IMR-90 (cell line): ENCODE measurements at regions not wholly inside any gene's neighbourhood (a gene's known extent, or its start where the extent isn't known, plus 50 kb on each side); places are given as distances from the start of the nearest gene placed in this dataset.

Experiments
- ATAC-seq: fragments of 200-7000 bp; cut with Tn5 transposase; 2 replicates; pipeline ENCODE4 v1.9.1; 2020; ENCODE audit warnings: low read depth, mild to moderate bottlenecking, moderate library complexity
- BruUV-seq: library from RNA; stranded (reverse); fragments of 400-500 nt; replicated peaks from 2 replicates; lab custom pipeline; 2021; lab: Mats Ljungman, UMichigan
- CTCF ChIA-PET: fragments of 300-600 bp; formaldehyde crosslinking; extraction: SDS; loops from one replicate; lab custom pipeline; 2021; ENCODE audit warnings: antibody characterized with exemption; lab: Yijun Ruan, JAX
- POLR2A ChIA-PET: fragments of 300-600 bp; sonication (Branson Sonifier 250); formaldehyde crosslinking; loops from one replicate; lab custom pipeline; 2022; ENCODE audit warnings: antibody characterized with exemption; ENCODE audit not compliant: unreplicated experiment; lab: Charles Lee
- DNase-seq: peaks from one replicate; pipeline ENCODE4 v3.0.0; 2013
- H2AFZ ChIP-seq: replicated peaks from 2 replicates; pipeline ENCODE3; 2013; ENCODE audit warnings: low read length, mild to moderate bottlenecking; ENCODE audit not compliant: poor library complexity
- H2AK5ac ChIP-seq: 2 replicates; pipeline ENCODE4 v1.6.1; 2013; ENCODE audit warnings: low read depth, low read length, inconsistent platforms
- H2AK9ac ChIP-seq: replicated peaks from 2 replicates; pipeline ENCODE3; 2013; ENCODE audit warnings: mild to moderate bottlenecking, low read depth, low read length, moderate library complexity; ENCODE audit not compliant: poor library complexity
- H2BK120ac ChIP-seq: 2 replicates; pipeline ENCODE4 v1.6.1; 2013; ENCODE audit warnings: low read depth, low read length, inconsistent platforms
- H2BK15ac ChIP-seq: 3 replicates; pipeline ENCODE4 v1.6.1; 2013; ENCODE audit warnings: low read depth, low read length, inconsistent platforms
- H2BK20ac ChIP-seq: 2 replicates; pipeline ENCODE4 v1.6.1; 2013; ENCODE audit warnings: low read depth, mild to moderate bottlenecking, inconsistent platforms, low read length, moderate library complexity
- H2BK5ac ChIP-seq: 2 replicates; pipeline ENCODE4 v1.6.1; 2013; ENCODE audit warnings: mild to moderate bottlenecking, low read depth, low read length, inconsistent platforms; ENCODE audit not compliant: poor library complexity, severe bottlenecking
- H3K14ac ChIP-seq: replicated peaks from 2 replicates; pipeline ENCODE4 v1.6.1; 2013; ENCODE audit warnings: low read depth, low read length, inconsistent platforms
- H3K18ac ChIP-seq: 2 replicates; pipeline ENCODE4 v1.6.1; 2013; ENCODE audit warnings: low read depth, low read length, control low read depth
- H3K23ac ChIP-seq: 2 replicates; pipeline ENCODE4 v1.6.1; 2013; ENCODE audit warnings: low read depth, low read length, inconsistent platforms
- H3K27ac ChIP-seq: 2 replicates; pipeline ENCODE4 v1.5.1; 2013; ENCODE audit warnings: mild to moderate bottlenecking, control low read depth, low read length; ENCODE audit not compliant: insufficient read depth
- H3K27me3 ChIP-seq: 2 replicates; pipeline ENCODE4 v1.6.1; 2013; ENCODE audit warnings: low read length; ENCODE audit not compliant: control insufficient read depth, insufficient read depth
- H3K36me3 ChIP-seq: 2 replicates; pipeline ENCODE4 v1.6.1; 2013; ENCODE audit warnings: low read length, mixed read lengths; ENCODE audit not compliant: control insufficient read depth, insufficient read depth
- H3K4ac ChIP-seq: 2 replicates; pipeline ENCODE4 v1.6.1; 2013; ENCODE audit warnings: low read depth, low read length, inconsistent platforms
- H3K4me1 ChIP-seq: 2 replicates; pipeline ENCODE4 v1.6.1; 2013; ENCODE audit warnings: low read length, mixed read lengths; ENCODE audit not compliant: control insufficient read depth, insufficient read depth
- H3K4me2 ChIP-seq: 2 replicates; pipeline ENCODE4 v1.6.1; 2013; ENCODE audit warnings: low read depth, mild to moderate bottlenecking, control low read depth, low read length, moderate library complexity
- H3K4me3 ChIP-seq: 2 replicates; pipeline ENCODE4 v1.5.1; 2013; ENCODE audit warnings: low read depth, mild to moderate bottlenecking, control low read depth, low read length, moderate library complexity; ENCODE audit not compliant: insufficient read depth
- H3K56ac ChIP-seq: 2 replicates; pipeline ENCODE4 v1.6.1; 2013; ENCODE audit warnings: low read length, inconsistent platforms; ENCODE audit not compliant: insufficient read depth; ENCODE audit errors: extremely low read depth
- H3K79me1 ChIP-seq, 2 experiments: 2 replicates each; pipeline ENCODE4 v1.6.1; 2013; ENCODE audit warnings: low read length in 2 of 2, inconsistent platforms in 1 of 2, low read depth in 1 of 2
- H3K9ac ChIP-seq: 2 replicates; pipeline ENCODE4 v1.6.1; 2013; ENCODE audit warnings: low read depth, low read length, control low read depth
- H3K9me1 ChIP-seq: 2 replicates; pipeline ENCODE4 v1.6.1; 2013; ENCODE audit warnings: low read length, inconsistent platforms; ENCODE audit not compliant: insufficient read depth
- H3K9me3 ChIP-seq: 2 replicates; pipeline ENCODE4 v1.6.1; 2013; ENCODE audit warnings: low read length; ENCODE audit not compliant: control insufficient read depth, insufficient read depth
- H4K20me1 ChIP-seq: 2 replicates; pipeline ENCODE4 v1.6.1; 2013; ENCODE audit warnings: low read length, inconsistent platforms; ENCODE audit not compliant: insufficient read depth
- H4K5ac ChIP-seq: 2 replicates; pipeline ENCODE4 v1.6.1; 2013; ENCODE audit warnings: mild to moderate bottlenecking, low read depth, low read length, control low read depth
- H4K8ac ChIP-seq, 2 experiments: 2 replicates each; pipeline ENCODE4 v1.6.1; 2013; ENCODE audit warnings: low read depth in 2 of 2, low read length in 2 of 2, control low read depth in 1 of 2, inconsistent platforms in 1 of 2
- H4K91ac ChIP-seq: 2 replicates; pipeline ENCODE4 v1.6.1; 2013; ENCODE audit warnings: low read depth, low read length, inconsistent platforms; ENCODE audit not compliant: insufficient read depth
- CEBPB ChIP-seq: IDR thresholded peaks from 2 replicates; pipeline ENCODE4 v1.6.1; 2012; ENCODE audit warnings: low read depth, low read length, improper control_type of control experiment
- CHD1 ChIP-seq: IDR thresholded peaks from 2 replicates; pipeline ENCODE4 v1.6.1; 2012; ENCODE audit warnings: low read depth, low read length, improper control_type of control experiment
- MAFK ChIP-seq: IDR thresholded peaks from 2 replicates; pipeline ENCODE4 v1.6.1; 2012; ENCODE audit warnings: low read depth, low read length, improper control_type of control experiment
- MAZ ChIP-seq: IDR thresholded peaks from 2 replicates; pipeline ENCODE4 v1.6.1; 2012; ENCODE audit warnings: low read depth, mild to moderate bottlenecking, low read length, improper control_type of control experiment, moderate library complexity, borderline replicate concordance
- MXI1 ChIP-seq: IDR thresholded peaks from 2 replicates; pipeline ENCODE4 v1.6.1; 2012; ENCODE audit warnings: low read depth, mild to moderate bottlenecking, low read length, moderate library complexity, borderline replicate concordance
- NFE2L2 ChIP-seq: fragments of 150-350 bp; IDR thresholded peaks from 2 replicates; pipeline ENCODE4 v1.6.1; 2016; ENCODE audit warnings: low read depth, mild to moderate bottlenecking, low read length
- POLR2A ChIP-seq: IDR thresholded peaks from 2 replicates; pipeline ENCODE4 v1.6.1; 2012; ENCODE audit warnings: mild to moderate bottlenecking, low read depth, low read length
- RAD21 ChIP-seq: IDR thresholded peaks from 2 replicates; pipeline ENCODE4 v1.6.1; 2012; ENCODE audit warnings: low read length, improper control_type of control experiment
- RCOR1 ChIP-seq: IDR thresholded peaks from 2 replicates; pipeline ENCODE4 v1.6.1; 2012; ENCODE audit warnings: mild to moderate bottlenecking, low read length, improper control_type of control experiment; ENCODE audit not compliant: insufficient replicate concordance
- RFX5 ChIP-seq: IDR thresholded peaks from 2 replicates; pipeline ENCODE4 v1.8.0; 2012; ENCODE audit warnings: low read depth, mild to moderate bottlenecking, low read length, moderate library complexity
- WGBS, 2 experiments: methylation state at CpG; one replicate each; pipeline versions ENCODE4 v1.1.5 to v1.1.7; 2013; ENCODE audit warnings: missing lambda C conversion rate in 2 of 2; ENCODE audit not compliant: insufficient read length in 1 of 2; ENCODE audit errors: extremely low coverage in 2 of 2; 5-methylcytosine and 5-hydroxymethylcytosine counted together
- dilution Hi-C: fragments of 300-500 bp; cut with HindIII; formaldehyde crosslinking; loops from one replicate; pipeline ENCODE4 v1.14.3; 2018; ENCODE audit warnings: low sequenced_read_pairs; ENCODE audit not compliant: unreplicated experiment
- in situ Hi-C: fragments of 300-500 bp; cut with MboI; formaldehyde crosslinking; loops from 3 replicates; pipeline ENCODE4 v1.14.3; 2019; ENCODE audit warnings: low sequenced_read_pairs, inconsistent platforms, mixed read lengths
- intact Hi-C: fragments of 100-400 bp; cut with micrococcal nuclease; formaldehyde crosslinking; loops from 2 replicates; pipeline ENCODE4 v1.10.0; 2022
- TF ChIP-seq, protein P1 (sequence below): fragments of 150-350 bp; IDR thresholded peaks from 2 replicates; pipeline ENCODE4 v1.6.1; 2017; ENCODE audit warnings: mild to moderate bottlenecking, antibody characterized with exemption, low read length, low read depth
- TF ChIP-seq, protein P2 (sequence below): fragments of 150-350 bp; IDR thresholded peaks from 2 replicates; pipeline ENCODE4 v1.6.1; 2016; ENCODE audit warnings: low read depth, mild to moderate bottlenecking, low read length, moderate library complexity, borderline replicate concordance
- TF ChIP-seq, protein P3 (sequence below): conservative IDR thresholded peaks from 2 replicates; pipeline ENCODE4 v1.5.1; 2012; ENCODE audit warnings: mild to moderate bottlenecking, low read depth, low read length, improper control_type of control experiment

DNA sequence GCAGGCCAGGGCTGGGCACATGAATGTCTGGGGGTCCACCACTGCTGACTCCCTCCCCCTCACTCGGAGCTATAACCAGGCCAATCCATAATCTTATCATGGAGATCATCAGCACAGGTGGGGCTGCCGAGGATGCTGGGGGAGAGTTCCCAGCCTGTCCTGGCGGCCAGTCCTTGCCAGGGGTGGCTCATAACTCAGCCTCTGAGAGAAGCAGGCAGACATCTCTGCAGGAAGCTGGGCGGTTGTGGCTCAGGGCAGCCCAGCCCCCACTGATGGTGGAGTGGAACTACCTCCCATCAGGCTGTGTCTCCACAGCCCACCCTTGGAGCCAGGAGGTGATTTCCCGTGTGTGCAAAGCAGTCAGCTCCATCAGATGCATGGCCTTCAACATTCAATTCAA is 109.4 kb upstream of the ZNF92 start:
- H3K56ac ChIP-seq: no peak overlapping the region
- DNase-seq (no peak), ATAC-seq (no peak)
- peaks cover 3% of the 10 kb centered on the region; the same call in 1 of the 2 replicates for H3K27me3 ChIP-seq
- no peak overlapping the region for H2BK5ac ChIP-seq
- no peaks in the 10 kb centered on the region for H3K9me1 ChIP-seq
- H3K79me1 ChIP-seq: no peaks in the 10 kb centered on the region
- in situ Hi-C loops: no loop called here
- TF ChIP-seq, protein P1, sequence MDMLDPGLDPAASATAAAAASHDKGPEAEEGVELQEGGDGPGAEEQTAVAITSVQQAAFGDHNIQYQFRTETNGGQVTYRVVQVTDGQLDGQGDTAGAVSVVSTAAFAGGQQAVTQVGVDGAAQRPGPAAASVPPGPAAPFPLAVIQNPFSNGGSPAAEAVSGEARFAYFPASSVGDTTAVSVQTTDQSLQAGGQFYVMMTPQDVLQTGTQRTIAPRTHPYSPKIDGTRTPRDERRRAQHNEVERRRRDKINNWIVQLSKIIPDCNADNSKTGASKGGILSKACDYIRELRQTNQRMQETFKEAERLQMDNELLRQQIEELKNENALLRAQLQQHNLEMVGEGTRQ: no peak
- TF ChIP-seq RFX5 (no peak), RAD21 (no peak), MAZ (no peak), NFE2L2 (no peak), CEBPB (no peak), RCOR1 (no peak), POLR2A (no peak), CHD1 (no peak), MAFK (no peak), MXI1 (no peak)
- TF ChIP-seq, protein P2, sequence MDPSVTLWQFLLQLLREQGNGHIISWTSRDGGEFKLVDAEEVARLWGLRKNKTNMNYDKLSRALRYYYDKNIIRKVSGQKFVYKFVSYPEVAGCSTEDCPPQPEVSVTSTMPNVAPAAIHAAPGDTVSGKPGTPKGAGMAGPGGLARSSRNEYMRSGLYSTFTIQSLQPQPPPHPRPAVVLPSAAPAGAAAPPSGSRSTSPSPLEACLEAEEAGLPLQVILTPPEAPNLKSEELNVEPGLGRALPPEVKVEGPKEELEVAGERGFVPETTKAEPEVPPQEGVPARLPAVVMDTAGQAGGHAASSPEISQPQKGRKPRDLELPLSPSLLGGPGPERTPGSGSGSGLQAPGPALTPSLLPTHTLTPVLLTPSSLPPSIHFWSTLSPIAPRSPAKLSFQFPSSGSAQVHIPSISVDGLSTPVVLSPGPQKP: no peak
- TF ChIP-seq, protein P3, sequence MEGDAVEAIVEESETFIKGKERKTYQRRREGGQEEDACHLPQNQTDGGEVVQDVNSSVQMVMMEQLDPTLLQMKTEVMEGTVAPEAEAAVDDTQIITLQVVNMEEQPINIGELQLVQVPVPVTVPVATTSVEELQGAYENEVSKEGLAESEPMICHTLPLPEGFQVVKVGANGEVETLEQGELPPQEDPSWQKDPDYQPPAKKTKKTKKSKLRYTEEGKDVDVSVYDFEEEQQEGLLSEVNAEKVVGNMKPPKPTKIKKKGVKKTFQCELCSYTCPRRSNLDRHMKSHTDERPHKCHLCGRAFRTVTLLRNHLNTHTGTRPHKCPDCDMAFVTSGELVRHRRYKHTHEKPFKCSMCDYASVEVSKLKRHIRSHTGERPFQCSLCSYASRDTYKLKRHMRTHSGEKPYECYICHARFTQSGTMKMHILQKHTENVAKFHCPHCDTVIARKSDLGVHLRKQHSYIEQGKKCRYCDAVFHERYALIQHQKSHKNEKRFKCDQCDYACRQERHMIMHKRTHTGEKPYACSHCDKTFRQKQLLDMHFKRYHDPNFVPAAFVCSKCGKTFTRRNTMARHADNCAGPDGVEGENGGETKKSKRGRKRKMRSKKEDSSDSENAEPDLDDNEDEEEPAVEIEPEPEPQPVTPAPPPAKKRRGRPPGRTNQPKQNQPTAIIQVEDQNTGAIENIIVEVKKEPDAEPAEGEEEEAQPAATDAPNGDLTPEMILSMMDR: no peak
- no peak overlapping the region for H3K4me3 ChIP-seq
- no peaks in the 10 kb centered on the region for H4K20me1 ChIP-seq
- H2BK20ac ChIP-seq: no peak overlapping the region
- no peak overlapping the region for H2BK15ac ChIP-seq
- ChIA-PET POLR2A (interaction anchor here (0.7 kb wide), 1 partner anchor 11 kb away, joined by 4 read pairs; no protein-coding TSS in a partner anchor), CTCF (no interaction called here)
- H2AFZ ChIP-seq: no peak overlapping the region
- intact Hi-C loops: no loop called here
- H3K14ac ChIP-seq: no peak overlapping the region
- no CpG with 5 or more reads among the region's 5 CpGs for WGBS, 2 experiments
- no peak overlapping the region for H4K91ac ChIP-seq
- dilution Hi-C loops: no loop called here
- H2AK9ac ChIP-seq: no peak overlapping the region
- no peaks in the 10 kb centered on the region for H3K9me3 ChIP-seq
- no peak overlapping the region for H3K18ac ChIP-seq
- H3K4me1 ChIP-seq: no peaks in the 10 kb centered on the region
- H3K36me3 ChIP-seq: no peaks in the 10 kb centered on the region
- BruUV-seq: no TSS peak
- no peak overlapping the region for H3K27ac ChIP-seq
- no peak overlapping the region for H3K23ac ChIP-seq
- no peak overlapping the region for H3K4ac ChIP-seq
- H2BK120ac ChIP-seq: no peak overlapping the region
- no peak overlapping the region for H3K9ac ChIP-seq
- no peak overlapping the region for H3K4me2 ChIP-seq
- no peak overlapping the region for H2AK5ac ChIP-seq
- no peak overlapping the region for H4K5ac ChIP-seq
- H4K8ac ChIP-seq: no peak overlapping the region
